ENCODE measurements at regions not wholly inside any gene's neighbourhood (a gene's known extent, or its start where the extent isn't known, plus 50 kb on each side); places are given as distances from the start of the nearest gene placed in this dataset.

DNA sequence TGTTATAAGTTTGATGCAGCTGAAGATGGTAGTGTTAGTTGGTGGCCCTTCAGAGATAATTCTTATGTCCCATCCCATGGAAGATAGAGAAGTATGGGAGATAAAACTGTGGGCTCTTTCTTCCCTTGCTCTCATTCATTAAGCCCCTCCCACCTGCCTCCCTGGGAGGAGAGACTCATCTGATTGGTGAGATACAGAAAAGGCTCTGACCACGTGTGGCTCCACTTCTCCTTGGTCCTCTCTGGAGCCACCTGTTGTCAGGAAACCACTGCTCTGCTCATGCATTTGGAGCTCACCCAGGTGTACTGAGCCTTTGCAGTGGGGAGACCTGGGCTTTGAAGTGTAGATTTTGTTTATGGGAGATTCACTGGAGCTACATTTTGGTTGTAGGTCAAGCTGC is 293.2 kb upstream of the RASGRP1 start:
- no peak for DNase-seq (ENCODE audit: low read depth, low spot score)

DNA sequence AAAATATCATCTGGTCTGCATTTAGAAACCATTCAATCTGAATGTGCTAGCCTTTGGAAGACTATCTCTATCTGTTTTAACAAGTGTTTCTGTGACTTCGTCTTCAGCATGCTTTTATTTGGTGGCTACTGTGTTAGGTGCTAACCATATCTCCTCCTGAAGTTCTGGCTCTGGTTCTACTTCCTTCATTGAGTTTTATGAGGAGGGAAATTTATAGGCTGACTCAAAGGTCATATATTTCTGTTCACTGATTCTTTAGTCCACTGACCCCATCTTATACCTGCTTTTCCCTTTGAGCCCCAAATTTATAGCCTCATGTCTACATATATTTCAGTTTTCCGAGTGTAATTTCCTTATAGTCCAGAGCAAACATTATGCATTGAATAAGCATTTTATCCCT is 295.0 kb upstream of the RASGRP1 start:
- no peak for DNase-seq (ENCODE audit: low read depth, low spot score)

DNA sequence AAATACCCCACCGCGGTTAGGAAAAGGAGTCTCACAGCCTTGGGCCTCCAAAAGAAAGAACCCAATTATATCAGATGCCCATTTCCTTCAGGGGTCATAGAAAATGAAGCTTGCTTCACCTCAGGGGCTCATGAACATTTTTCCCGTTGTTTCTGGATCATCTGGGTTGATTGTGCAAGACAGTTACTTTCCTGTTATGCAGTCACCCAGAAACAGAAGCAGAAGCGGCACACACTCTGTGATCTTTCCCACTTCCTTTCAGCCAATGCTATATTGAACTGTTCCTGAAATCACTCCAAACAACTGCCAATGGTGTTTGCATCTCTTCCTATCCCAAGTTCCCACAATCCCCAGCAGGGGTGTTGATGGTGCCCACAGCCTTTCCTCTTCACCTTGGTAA is 295.6 kb upstream of the RASGRP1 start:
- no peak for DNase-seq (ENCODE audit: low read depth, low spot score)

DNA sequence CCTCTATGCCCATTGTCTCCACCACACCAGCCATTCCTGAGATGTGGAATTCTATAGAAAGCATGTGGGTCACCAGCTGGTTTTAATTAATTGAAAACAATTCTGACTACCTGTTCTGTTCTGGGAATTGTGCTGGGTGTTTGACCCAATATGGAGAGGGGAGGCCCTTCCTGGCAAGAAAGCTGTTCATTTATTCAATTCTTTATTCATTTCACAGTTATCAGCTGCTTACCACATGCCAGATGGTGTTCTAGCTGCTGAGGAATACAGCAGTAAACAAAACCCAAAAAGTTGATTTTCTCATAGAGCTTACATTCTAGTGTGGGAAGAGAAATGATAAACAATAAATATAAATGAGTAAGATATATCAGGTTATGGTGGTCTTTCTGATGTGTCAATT is 296.1 kb upstream of the RASGRP1 start:
- DNase-seq (ENCODE audit: low read depth, low spot score), result no peak

DNA sequence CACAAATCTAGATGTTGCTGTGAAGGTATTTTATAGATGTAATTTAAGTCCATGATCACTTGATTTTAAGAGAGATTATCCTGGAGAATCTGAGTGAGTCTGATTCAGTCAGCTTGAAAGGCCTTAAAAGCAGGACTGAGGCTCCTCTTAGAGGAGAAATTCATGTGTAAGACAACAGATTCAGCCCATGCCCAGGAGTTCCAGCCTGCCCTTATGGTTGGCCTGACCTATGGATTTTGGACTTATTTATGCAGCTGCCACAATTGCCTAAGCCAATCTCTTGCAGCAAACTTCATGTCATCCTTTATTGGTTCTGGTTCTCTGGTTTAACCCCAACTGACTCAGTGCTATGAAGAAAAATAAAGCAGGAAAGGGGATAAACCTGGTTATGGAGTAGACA is 296.5 kb upstream of the RASGRP1 start:
- DNase-seq (ENCODE audit: low read depth, low spot score), result no peak

DNA sequence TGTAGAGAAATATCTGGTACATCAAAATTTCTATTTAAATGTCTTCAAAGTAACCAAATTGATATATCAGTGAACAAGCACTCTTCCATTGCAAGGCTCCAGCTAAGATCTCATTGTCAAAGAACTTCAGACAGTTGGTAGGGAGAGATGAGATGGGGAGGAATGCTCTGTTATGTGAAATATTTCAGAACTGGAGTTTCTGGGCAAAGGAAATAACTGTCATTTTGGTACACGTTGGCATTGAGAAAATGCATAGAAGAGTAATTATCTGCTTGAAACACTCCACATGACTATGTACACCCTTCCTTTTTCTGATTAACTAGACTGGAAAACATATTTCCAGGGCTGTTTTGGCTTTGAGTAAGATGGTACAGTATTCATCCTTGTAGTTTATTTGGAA is 297.5 kb upstream of the RASGRP1 start:
- no peak for DNase-seq (ENCODE audit: low read depth, low spot score)

DNA sequence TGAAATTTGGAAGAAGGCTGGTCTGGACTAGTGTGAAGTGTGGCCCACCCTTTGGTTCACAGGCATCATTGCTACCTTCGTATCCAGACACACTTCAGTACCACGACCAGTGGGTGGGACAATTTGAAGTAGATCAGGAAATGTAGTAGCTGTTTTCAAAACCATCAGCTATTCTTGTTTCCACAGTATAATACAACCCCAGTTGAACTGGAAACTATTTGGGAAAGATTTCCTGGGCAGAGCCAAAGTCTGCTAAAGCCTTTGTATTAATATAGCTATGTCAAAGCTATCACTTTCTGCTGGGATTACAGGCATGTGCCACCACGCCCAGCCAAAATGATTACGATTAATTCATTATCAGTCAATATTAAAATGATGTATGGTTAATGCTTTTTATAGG is 298.8 kb upstream of the RASGRP1 start:
- DNase-seq (ENCODE audit: low read depth, low spot score), result no peak

DNA sequence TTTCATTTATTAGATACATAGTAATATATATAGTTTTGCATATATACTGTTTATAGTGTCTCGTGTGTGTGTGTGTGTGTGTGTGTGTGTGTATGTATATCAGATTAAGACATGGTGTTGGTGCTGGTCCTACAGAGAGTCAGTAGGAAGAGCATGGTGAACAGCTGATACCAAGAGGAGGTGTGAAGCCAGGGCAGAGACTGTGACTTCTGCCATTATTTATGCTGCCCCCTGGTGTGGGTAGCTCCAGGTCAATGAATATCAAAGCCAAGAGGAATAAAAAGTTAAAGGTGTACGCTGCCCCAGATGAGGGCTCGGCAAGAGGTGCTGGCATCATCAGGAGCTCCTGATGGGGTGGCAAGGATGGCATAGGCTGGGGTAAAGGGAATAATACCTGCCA is 299.5 kb upstream of the RASGRP1 start:
- no peak for DNase-seq (ENCODE audit: low read depth, low spot score)

DNA sequence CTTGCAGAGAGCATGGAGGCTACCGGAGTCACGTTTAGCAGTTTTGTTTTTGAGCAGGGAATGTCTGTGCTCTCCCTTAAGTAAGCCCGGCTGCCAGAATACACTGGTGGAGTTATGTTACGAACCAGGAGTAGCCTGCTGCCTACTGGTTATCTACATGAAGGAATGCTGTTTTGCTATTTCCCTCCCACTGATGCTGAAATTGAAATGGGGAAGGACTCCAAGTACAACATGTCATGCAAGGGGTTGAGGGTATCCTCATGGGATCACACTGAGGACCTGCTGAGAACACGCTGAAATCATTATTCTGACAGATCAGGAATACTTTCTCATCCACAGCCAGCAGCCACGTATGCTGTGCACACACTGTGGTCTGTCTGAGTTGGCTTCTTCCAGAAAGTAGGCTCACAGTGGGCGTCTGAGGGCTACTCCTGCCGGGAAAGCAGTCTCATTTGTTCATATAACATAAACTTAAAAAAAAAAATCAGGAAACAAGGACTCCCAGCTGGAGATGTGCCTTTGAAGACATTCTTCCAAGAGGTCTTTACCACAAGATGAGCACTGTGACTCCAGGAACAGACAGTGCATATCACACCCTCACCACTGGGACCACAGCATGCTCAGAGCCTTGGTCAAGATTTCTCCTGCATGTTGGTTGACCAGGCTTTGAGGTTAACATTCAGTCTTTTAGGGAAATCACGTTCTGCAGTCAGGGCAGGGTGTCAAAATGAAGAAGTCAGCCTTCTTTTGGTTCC is 300.4 kb upstream of the RASGRP1 start:
- no peak for DNase-seq (ENCODE audit: low read depth, low spot score)

DNA sequence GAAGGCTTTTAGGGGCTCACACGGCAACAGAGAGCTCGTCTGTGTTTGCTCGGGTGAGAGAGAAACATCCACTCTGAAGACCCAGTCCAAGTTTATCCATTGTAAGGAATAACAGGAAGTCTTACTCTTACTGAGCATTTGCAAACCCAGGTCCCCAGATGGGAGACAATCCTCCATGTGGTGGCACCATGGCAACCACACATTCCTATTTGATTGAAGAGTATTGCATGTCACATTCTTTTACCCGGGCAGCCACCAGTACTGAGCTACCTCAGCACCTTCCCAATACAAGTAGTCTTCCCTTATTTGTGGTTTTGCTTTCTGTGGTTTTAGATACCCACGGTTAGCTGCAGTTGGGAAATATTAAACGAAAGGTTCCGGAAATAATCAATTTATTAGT is 302.9 kb upstream of the RASGRP1 start:
- no peak for DNase-seq (ENCODE audit: low read depth, low spot score)

DNA sequence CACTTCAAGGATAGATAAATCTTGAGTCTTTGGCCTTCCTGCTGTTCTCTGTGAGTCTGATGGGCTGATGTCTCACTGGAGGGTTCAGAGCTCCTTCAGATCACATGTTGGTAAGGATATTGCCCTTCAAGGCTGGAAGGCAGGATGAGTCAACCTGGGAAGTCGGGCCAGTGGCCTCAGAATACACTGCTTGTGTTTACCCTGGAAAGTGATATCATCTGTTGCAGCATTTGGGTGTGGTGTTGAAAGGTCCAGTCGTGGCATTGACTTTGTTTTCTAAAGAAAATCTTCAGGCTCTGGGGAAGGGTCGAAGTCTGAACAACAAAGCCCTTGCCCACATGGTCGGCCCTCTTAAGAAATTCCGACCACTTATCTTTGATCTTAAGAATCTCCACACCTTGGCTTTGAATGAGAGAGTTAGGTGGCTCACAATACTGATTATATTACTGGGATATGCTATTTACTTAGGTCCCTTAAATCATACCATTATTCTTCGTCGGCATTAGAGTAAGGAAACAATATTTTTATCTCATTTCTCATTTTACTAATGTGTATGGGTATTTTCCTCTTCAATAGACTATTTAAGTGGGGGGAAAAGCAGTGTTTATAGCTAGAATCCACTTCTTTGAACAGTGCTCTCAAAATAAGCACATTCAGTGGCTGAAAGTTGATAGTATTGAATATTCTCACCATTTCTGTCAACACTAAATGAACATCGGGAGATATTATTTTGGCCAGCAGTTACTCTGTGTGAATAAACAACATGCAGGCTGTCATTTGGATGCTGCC is 303.9 kb upstream of the RASGRP1 start:
- DNase-seq (ENCODE audit: low read depth, low spot score), result no peak

DNA sequence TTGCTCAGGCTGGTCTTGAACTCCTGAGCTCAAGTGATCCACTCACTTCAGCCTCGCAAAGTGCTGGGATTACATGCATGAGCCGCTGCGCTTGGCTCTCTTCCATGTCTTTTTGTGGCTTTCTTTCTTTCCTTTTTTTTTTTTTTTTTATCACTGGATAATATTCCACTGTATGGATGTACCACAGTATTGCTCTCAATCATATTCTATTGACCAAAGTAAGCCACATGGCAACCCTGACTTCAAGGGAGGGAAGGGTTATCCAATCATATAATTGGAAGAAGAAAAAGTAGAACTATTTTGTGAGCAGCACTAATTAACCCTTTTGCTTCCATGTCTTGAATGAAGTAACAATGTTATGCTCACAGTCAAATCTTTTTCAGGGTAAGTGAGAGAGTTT is 307.0 kb upstream of the RASGRP1 start:
- no peak for DNase-seq (ENCODE audit: low read depth, low spot score)

DNA sequence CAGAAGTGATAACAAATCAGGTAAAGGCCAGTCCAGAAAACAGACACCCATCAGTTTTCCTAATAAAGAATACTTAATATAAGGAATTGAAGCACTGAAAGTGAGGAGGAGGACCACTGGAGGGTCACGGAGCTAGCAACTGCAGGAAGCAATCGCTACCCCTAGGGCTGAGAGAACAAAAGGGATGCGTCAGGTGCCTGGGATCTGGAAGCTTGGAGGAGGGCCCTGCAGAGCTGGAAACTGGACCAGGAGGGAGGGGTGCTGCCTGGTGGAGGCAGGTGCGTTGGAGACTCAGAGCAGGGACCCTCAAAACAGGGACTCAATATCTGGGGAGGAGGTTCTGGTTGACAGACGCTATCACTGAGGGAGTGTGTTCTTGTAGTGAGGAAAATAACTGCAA is 308.1 kb upstream of the RASGRP1 start:
- no peak for DNase-seq (ENCODE audit: low read depth, low spot score)

DNA sequence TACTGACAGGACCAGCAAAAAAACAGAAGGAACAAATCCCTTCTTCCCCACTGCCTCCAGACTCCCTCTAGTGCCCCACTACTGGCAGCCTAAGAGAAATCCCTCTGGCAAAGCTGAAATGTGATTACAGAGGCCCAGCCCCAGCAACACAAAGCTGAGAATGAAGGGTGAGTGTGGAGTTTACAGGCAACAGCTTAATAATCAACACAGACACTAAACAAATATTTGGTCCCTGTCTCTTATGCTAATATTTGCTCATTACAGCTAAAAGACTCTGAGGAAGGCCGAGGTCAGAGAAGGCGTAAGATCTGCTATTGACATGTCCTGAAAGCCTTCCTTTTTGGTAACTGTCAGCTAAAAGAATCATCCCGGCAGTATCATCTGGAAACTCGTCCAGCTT is 308.5 kb upstream of the RASGRP1 start:
- no peak for DNase-seq (ENCODE audit: low read depth, low spot score)

DNA sequence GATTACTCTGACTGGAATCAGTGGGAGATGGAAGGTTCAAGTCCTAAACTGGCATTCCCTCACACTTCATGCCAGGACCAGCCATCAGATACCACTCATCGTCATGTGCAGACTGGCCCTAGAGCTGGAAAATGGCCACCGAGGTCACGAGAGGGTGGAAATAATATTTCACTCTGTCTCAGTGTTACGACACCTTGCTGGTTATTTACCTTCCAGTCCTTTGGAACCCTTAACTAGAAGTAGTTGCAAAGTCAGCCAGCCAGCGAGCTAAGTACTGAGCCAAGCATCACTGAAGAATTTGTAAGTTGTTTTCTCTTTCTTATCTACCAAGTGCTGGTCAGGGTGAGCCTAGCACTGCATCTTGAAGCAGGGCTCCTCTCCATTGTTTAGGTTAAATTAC is 309.9 kb upstream of the RASGRP1 start:
- no peak for DNase-seq (ENCODE audit: low read depth, low spot score)

DNA sequence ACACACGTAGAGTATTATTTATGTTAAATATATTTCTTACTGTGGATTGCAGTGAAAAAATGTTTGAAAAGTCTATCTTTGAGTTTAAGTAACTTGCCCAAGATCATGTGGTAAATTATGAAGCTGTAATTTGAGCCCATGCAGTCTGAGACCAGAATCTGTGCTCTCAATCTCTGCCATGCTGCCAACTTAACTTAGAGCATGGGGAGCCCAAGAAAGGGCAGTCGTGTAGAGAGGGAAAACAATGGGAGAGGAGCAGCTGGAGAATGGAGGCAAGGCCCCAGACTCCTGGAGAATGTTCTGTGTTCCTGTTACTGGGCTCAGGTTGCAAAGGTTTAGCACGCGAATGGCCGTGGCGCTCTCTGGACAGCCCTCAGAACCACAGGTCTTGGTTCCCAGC is 311.6 kb upstream of the RASGRP1 start:
- DNase-seq (ENCODE audit: low read depth, low spot score), result no peak

DNA sequence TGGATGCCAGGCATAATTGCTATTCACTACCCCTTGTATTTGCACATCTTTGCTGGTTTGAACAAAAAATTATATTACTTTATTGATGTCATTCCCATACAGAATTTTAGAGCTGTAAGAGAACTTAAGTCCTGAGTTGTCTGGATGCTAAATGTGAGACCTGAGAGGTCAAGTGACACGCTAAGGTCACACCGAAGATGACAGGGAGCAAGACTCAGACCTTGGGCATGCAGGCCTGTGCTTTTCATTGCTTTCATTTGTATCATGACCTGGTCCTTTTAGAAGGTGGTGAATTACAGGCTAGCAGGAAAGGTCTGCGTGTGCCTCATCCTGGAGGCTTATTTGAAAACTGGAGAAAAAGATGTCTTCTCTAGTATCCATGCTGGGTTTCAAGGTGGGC is 312.0 kb upstream of the RASGRP1 start:
- no peak for DNase-seq (ENCODE audit: low read depth, low spot score)

DNA sequence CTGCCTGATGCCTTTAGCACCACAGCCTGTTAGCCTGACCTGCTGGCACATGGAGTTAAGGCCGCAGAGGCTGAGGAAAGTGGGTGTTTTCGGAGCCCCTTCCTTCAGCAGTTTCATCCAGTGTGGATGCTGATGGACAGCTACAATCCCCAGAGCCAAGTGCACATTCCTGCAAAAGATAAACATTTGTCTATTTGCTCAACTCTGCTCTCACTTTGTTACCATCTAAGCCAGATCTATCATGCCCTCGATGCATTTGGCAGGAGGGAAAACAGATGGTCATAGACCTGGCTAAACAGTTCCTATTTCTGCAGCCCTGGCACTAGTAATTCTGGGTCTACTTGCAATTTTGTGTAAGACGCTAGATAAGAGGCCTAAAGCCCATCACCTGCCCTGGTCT is 312.9 kb upstream of the RASGRP1 start:
- DNase-seq (ENCODE audit: low read depth, low spot score), result no peak

DNA sequence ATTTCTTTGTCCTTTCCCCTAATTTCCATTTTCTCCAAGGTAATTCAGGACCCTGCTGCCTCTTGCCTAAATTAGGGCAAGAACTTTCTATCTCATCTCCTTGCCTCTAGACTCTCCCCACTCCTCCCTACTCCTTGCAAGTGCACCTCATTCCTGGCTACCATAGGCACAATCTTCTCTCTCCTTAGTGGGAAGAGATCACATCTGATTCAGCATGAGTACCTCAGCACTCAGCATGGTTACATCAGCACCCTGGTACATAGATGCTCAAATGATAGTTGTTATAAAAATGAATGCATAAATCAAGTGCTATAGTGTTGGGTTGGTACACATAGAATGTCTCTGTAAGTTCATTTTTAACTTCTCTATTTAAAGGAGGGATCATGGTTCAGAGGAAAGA is 313.4 kb upstream of the RASGRP1 start:
- no peak for DNase-seq (ENCODE audit: low read depth, low spot score)

DNA sequence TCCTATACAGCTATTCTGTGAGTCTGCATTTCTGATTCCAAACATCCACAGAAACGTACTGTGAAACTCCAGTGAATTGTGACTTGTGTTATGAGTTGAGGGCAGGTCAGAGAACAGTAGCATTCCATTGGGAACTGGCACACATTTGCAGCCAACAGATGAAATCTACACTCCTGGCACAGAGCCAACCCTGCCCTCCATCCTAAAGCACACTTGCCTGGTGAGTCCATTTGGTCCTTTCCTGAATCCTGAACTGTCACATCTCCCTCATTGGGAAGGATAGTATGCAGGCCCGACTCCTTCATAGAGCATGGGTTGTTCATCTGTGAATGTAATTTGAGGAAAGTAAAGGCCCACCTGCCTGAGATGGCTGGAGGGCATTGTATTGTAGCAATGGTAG is 314.3 kb upstream of the RASGRP1 start:
- no peak for DNase-seq (ENCODE audit: low read depth, low spot score)

DNA sequence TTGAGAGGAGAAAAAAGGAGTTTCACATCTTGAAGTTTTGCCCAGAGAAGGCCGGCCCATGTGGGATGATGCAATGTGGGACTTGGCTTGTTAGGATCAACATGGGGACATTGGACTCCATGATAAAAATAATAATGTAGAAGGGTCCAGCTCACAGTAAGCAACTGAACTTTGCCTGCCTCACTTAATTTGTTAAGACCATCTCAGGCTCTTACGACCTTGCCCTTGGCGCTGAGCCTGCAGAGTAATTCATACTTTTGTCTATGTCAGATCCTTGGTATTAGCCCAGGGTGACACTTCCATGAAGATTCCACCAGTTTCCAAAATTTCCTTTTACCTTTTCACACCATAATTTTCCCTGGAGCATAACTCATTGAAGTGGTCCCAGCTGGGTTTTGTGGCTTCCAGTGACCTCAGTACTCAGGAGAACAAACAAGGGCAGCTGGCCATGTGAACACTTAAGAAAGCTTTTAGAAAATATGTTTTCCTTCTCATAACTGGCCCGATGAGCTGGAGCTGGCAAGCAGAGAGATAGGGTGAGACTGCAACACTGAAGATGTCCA is 315.4 kb upstream of the RASGRP1 start:
- no peak for DNase-seq (ENCODE audit: low read depth, low spot score)

DNA sequence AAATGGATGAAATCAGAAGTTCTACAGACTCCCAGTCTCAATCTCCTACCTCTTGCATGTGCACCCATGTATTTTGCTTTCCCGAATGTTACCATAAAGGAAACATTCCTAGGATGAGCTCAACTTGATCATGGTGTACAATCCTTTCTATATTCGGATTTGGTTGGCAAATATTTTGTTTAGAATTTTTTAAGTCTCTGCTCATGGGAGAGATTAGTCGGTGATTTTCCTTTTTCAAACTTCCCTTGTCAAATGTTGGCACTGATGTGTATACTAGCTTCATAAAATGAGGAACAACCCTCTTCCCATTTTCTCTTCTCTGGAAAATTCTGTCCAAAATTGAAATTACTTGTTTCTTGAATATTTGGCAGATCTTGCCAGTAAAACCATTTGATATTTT is 317.6 kb upstream of the RASGRP1 start:
- DNase-seq (ENCODE audit: low read depth, low spot score), result no peak

DNA sequence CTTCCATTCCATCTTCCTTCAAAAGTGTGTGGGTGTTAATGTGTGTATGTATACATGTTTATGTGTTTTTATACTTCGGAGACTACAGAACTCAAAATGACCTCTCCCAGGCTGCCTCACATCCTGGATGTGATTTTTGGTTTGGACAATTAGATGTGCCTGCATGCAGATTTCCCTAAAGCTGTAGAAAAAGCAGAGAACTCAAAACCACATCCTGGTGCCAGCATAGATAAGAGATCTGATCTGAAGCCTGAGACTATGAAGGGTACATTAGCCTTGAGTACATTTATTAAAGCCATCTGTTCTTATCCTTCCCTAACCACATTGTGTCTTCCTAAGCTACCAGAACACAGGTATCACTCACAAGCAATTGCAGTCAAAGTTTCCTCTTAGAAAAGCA is 319.4 kb upstream of the RASGRP1 start:
- DNase-seq (ENCODE audit: low read depth, low spot score), result no peak
